OCI-LY7 (cell line): ENCODE measurements at regions not wholly inside any gene's neighbourhood (a gene's known extent, or its start where the extent isn't known, plus 50 kb on each side); places are given as distances from the start of the nearest gene placed in this dataset.
"Not testable (repeated sequence)": the region's sequence is repeated elsewhere in the genome, so short reads cannot be mapped to it uniquely, and the experiment has no call there.

Experiments used
- BruUV-seq: library from RNA; stranded (reverse); fragments of 400-500 nt; replicated peaks from 2 replicates; lab custom pipeline; 2021; lab: Mats Ljungman, UMichigan
- CTCF ChIA-PET: fragments of 300-600 bp; sonication (Branson Sonifier 250); formaldehyde crosslinking; loops from one replicate; lab custom pipeline; 2022; ENCODE audit warnings: antibody characterized with exemption; ENCODE audit not compliant: unreplicated experiment; lab: Charles Lee
- POLR2A ChIA-PET: fragments of 300-600 bp; sonication (Branson Sonifier 250); formaldehyde crosslinking; loops from one replicate; lab custom pipeline; 2022; ENCODE audit warnings: antibody characterized with exemption; lab: Charles Lee
- DNase-seq: peaks from one replicate; pipeline ENCODE4 v3.0.0-alpha.2; 2015; ENCODE audit warnings: low spot score
- H2AFZ ChIP-seq: fragments of 200-600 bp; sonication (generic), shearing (Covaris generic); 2 replicates; pipeline ENCODE4 v1.6.1; 2014; ENCODE audit warnings: mild to moderate bottlenecking, antibody characterized with exemption, low read length, moderate library complexity
- H3K27ac ChIP-seq: fragments of 200-600 bp; sonication (generic); 2 replicates; pipeline ENCODE4 v1.5.1; 2014; ENCODE audit warnings: mixed run types, low read depth, mild to moderate bottlenecking, moderate library complexity, low read length, inconsistent platforms; ENCODE audit not compliant: poor library complexity, severe bottlenecking
- H3K36me3 ChIP-seq: fragments of 200-600 bp; sonication (generic); 2 replicates; pipeline ENCODE4 v1.6.1; 2014; ENCODE audit warnings: mild to moderate bottlenecking, antibody characterized with exemption, low read length, moderate library complexity, mixed read lengths; ENCODE audit not compliant: insufficient read depth
- H3K4me1 ChIP-seq: fragments of 200-600 bp; sonication (generic); 2 replicates; pipeline ENCODE4 v1.5.1; 2014; ENCODE audit warnings: mild to moderate bottlenecking, low read length; ENCODE audit not compliant: insufficient read depth, poor library complexity, severe bottlenecking
- H3K4me2 ChIP-seq: fragments of 200-600 bp; sonication (generic); 2 replicates; pipeline ENCODE4 v1.6.1; 2014; ENCODE audit warnings: mild to moderate bottlenecking, low read length
- H3K4me3 ChIP-seq: fragments of 200-600 bp; sonication (generic); 2 replicates; pipeline ENCODE4 v1.5.1; 2014; ENCODE audit warnings: mild to moderate bottlenecking, low read depth, low read length; ENCODE audit not compliant: poor library complexity, severe bottlenecking
- H3K79me2 ChIP-seq: fragments of 200-600 bp; sonication (generic); 2 replicates; pipeline ENCODE4 v1.6.1; 2016; ENCODE audit warnings: low read depth, mild to moderate bottlenecking, low read length, moderate library complexity, mixed read lengths; ENCODE audit not compliant: insufficient read depth
- H3K9me2 ChIP-seq: fragments of 200-600 bp; sonication (generic); 2 replicates; pipeline ENCODE4 v1.6.1; 2016; ENCODE audit warnings: mild to moderate bottlenecking, low read length, mixed read lengths; ENCODE audit not compliant: insufficient read depth
- H3K9me3 ChIP-seq: fragments of 200-600 bp; sonication (generic); 2 replicates; pipeline ENCODE4 v1.6.1; 2014; ENCODE audit warnings: mild to moderate bottlenecking, mixed run types, low read length, mixed read lengths
- H4K20me1 ChIP-seq: fragments of 200-600 bp; sonication (generic); 2 replicates; pipeline ENCODE4 v1.6.1; 2014; ENCODE audit warnings: mild to moderate bottlenecking, antibody characterized with exemption, low read length, moderate library complexity, mixed read lengths; ENCODE audit not compliant: insufficient read depth
- CTCF ChIP-seq: fragments of 200-600 bp; sonication (generic); conservative IDR thresholded peaks from 2 replicates; pipeline ENCODE4 v1.5.1; 2014; ENCODE audit warnings: mild to moderate bottlenecking, antibody characterized with exemption, low read length, moderate library complexity, mixed read lengths
- EZH2phosphoT487 ChIP-seq: fragments of 200-600 bp; sonication (generic); IDR thresholded peaks from 2 replicates; pipeline ENCODE4 v1.6.1; 2018; ENCODE audit warnings: low read depth, borderline replicate concordance, mild to moderate bottlenecking, mixed run types, antibody characterized with exemption, low read length, moderate library complexity, mixed read lengths
- intact Hi-C: fragments of 100-400 bp; cut with micrococcal nuclease; formaldehyde crosslinking; loops from one replicate; pipeline ENCODE4 v1.10.0; 2022; ENCODE audit not compliant: unreplicated experiment

GRCh38 chr22:48415520-48415919 is 1412.2 kb downstream of the BRD1 start:
- intact Hi-C loops = no loop called here
- Histone ChIP-seq H2AFZ (no peak overlapping the region), H3K79me2 (no peaks in the 10 kb centered on the region), H3K4me3 (no peak overlapping the region), H3K4me2 (no peak overlapping the region), H3K4me1 (no peaks in the 10 kb centered on the region), H3K27ac (no peak overlapping the region), H3K9me2 (no peaks in the 10 kb centered on the region), H3K36me3 (no peaks in the 10 kb centered on the region), H4K20me1 (no peaks in the 10 kb centered on the region), H3K9me3 (no peaks in the 10 kb centered on the region)
- ChIA-PET CTCF (no interaction called here), POLR2A (interaction anchor here (0.6 kb wide), 1 partner anchor 737 kb away, joined by 3 read pairs; no protein-coding TSS in a partner anchor)
- DNase-seq = no peak
- no TSS peak for BruUV-seq
- TF ChIP-seq CTCF (no peak), EZH2phosphoT487 (no peak)

DNA sequence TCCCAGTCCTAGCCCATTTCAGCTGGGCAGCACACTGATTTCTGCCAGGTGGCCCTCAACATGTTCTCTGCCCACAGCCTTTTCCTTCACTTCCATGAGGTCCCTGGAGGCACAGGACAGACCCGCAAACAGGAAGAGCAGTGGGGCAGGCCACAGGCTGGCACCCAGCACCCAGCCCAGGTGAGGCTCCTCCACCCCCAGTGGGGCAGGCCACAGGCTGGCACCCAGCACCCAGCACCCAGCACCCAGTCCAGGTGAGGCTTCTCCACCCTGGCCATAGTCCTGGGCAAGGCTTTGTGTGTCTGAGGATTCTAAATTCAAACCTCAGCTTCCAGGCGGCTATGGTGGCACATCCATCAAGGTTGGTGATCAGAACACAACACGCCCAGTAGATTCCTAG is 1413.0 kb downstream of the BRD1 start:
- Histone ChIP-seq H3K79me2 (no peaks in the 10 kb centered on the region), H3K36me3 (no peaks in the 10 kb centered on the region), H3K4me2 (no peak overlapping the region), H3K27ac (no peak overlapping the region), H3K9me3 (no peaks in the 10 kb centered on the region), H3K4me3 (no peak overlapping the region), H3K4me1 (no peaks in the 10 kb centered on the region), H4K20me1 (no peaks in the 10 kb centered on the region), H3K9me2 (no peaks in the 10 kb centered on the region), H2AFZ (no peak overlapping the region)
- CTCF ChIA-PET = no interaction called here
- POLR2A ChIA-PET = no interaction called here
- DNase-seq = no peak
- intact Hi-C loops = no loop called here
- no TSS peak for BruUV-seq
- TF ChIP-seq CTCF (no peak), EZH2phosphoT487 (no peak)

GRCh38 chr22:48412931-48413330 is 1414.7 kb downstream of the BRD1 start:
- H3K79me2 ChIP-seq, H3K4me1 ChIP-seq, H2AFZ ChIP-seq, BruUV-seq, H3K4me2 ChIP-seq, DNase-seq, H3K36me3 ChIP-seq, H3K4me3 ChIP-seq, H3K9me2 ChIP-seq, H4K20me1 ChIP-seq, POLR2A ChIA-PET, H3K27ac ChIP-seq, H3K9me3 ChIP-seq, CTCF ChIA-PET, intact Hi-C loops: not testable (repeated sequence)
